Astrocyte of the cerebellum (primary cell): ENCODE measurements at regions not wholly inside any gene's neighbourhood (a gene's known extent, or its start where the extent isn't known, plus 50 kb on each side); places are given as distances from the start of the nearest gene placed in this dataset.

ENCODE experiments used
- DNase-seq: peaks from one replicate; pipeline ENCODE4 v3.0.0-alpha.2; 2011; ENCODE audit warnings: low read depth
- H3K4me3 ChIP-seq: 2 replicates; pipeline ENCODE4 v1.5.1; 2011; ENCODE audit warnings: mild to moderate bottlenecking, low read depth, low read length, moderate library complexity
- CTCF ChIP-seq: IDR thresholded peaks from 2 replicates; pipeline ENCODE4 v1.5.1; 2012; ENCODE audit warnings: low read length, low read depth, moderate library complexity, mild to moderate bottlenecking; ENCODE audit errors: missing control alignments
- in situ Hi-C: cut with HindIII; loops from 2 replicates; pipeline ENCODE4 v1.10.0; 2017; ENCODE audit warnings: low sequenced_read_pairs

DNA sequence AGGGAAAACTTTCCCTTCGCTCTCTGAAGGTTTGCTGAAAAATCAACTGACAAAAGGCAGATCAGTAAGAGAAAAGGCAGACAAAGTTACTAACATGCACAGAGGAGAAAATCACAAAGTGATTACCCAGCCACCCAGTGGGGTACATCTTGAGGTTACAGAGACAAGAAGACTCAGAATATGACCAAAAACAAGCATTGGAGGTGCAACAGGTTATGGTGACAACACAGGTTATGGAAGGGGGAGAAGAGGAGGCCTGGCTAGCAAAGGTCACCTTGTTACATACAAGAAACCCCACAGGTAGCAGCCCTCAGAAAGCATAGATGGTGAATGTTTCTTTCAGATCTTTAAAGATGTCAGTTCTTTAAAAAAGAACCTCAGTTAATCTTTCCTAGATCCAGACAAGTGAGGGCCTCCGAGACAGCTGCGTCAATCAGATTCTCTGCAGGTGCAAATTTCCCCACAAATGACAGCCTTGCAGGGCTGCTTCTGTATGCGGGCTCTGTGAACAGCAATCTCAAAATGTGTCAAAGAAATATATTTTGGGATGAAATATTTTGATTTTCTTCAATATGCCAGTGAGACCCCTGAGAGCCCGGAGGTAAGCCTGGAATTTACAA is 207.6 kb upstream of the RAB4A start:
- H3K4me3 ChIP-seq: no peak overlapping the region
- in situ Hi-C loops: no loop called here
- TF ChIP-seq CTCF: no peak
- DNase-seq: no peak

- no peak for TF ChIP-seq CTCF
- in situ Hi-C loops: no loop called here
- no peak overlapping the region for H3K4me3 ChIP-seq
- no peak for DNase-seq
Measured at GRCh38 chr1:229064320-229065168, 206.4 kb upstream of the RAB4A start.

GRCh38 chr1:229065613-229066012 is 205.3 kb upstream of the RAB4A start:
- TF ChIP-seq CTCF: no peak
- H3K4me3 ChIP-seq: no peak overlapping the region
- in situ Hi-C loops: no loop called here
- no peak for DNase-seq

DNA sequence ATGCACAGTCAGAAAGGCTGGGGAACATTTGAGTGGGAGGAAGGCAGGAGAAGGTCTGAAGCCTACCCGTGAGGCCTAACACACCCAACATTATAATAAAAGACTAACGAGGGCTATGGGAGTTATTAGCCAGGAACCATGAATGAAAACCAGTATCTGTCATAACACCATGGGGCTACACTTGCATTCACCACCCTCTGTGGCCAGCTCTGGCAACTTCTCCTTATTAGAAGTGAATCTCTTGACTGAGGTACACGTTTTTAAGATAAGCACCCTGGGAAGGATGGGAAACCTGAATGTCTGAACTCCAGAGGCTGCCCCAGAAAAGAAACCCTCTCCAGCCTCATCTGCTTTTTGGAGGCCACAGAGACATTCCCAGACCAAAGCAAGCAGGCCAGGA is 204.3 kb upstream of the RAB4A start:
- in situ Hi-C loops: no loop called here
- no peak for DNase-seq
- H3K4me3 ChIP-seq: no peak overlapping the region
- TF ChIP-seq CTCF: no peak

DNA sequence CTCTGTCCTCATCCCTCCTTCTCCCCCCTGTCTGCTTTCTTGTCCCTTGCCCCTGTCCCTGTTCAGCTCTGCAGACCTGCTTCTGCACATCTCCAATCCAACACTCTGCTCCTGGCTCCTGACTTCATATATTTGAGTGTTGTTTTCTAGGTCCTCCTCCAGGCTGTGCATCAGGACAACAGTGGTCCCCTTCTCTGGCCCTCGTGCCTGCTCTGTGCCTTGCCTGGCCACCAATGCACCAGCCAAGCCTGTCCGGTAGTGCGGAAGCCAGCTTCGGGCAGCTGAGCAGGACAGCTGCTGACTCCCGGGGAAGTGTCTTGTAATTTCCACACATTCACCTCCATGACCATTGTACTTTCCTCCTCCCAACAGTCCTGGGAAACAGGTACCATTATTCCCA is 203.4 kb upstream of the RAB4A start:
- no peak for DNase-seq
- in situ Hi-C loops: no loop called here
- no peak for TF ChIP-seq CTCF
- H3K4me3 ChIP-seq: no peak overlapping the region

DNA sequence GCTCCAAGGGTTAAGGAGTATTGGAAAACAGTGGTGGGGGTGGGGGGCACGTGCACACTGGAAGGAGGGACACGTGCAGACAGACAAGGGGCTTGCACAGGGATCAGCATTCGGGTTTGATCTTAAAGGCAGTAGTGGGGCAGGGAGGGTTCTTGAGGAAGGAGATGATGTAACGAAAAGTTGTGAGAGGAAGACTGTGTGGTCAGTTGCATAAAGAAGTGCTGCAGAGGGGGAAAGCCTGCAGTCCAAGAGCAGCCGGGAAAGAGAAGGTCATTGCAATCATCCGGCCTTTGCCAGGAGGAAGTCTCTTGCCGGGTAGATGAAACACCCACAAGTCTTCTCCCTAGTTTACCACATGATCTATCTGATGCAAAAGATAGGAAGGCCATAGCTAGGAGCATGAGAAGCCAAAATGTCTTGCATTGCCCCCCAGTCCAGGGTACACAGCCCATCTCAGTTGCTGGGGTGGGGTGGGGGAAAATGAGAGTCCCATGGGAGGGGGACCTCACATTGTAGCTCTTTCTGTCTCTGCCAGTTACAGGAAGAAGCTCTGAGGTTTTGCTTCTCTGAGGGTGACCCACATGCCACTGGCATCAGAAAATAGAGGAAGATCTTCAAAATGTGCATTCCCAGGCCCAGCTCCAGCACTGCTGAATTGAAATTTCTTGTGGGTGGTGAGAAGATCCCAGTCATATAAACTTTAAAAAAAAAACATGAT is 202.5 kb upstream of the RAB4A start:
- DNase-seq: no peak
- TF ChIP-seq CTCF: no peak
- no peak overlapping the region for H3K4me3 ChIP-seq
- in situ Hi-C loops: no loop called here
